Stimulated activated CD4-positive, alpha-beta T cell treated with anti-CD3 and anti-CD28 coated beads, Interleukin-12 subunit alpha, Interleukin-12 subunit beta, amount 100 ng/mL, for 24 hours (primary cell): ENCODE measurements at regions not wholly inside any gene's neighbourhood (a gene's known extent, or its start where the extent isn't known, plus 50 kb on each side); places are given as distances from the start of the nearest gene placed in this dataset.

Experiments
- DNase-seq, 2 experiments: peaks; one replicate each; pipeline ENCODE4 v3.0.0-alpha.2; 2020; ENCODE audit warnings: low read depth in 2 of 2

DNA sequence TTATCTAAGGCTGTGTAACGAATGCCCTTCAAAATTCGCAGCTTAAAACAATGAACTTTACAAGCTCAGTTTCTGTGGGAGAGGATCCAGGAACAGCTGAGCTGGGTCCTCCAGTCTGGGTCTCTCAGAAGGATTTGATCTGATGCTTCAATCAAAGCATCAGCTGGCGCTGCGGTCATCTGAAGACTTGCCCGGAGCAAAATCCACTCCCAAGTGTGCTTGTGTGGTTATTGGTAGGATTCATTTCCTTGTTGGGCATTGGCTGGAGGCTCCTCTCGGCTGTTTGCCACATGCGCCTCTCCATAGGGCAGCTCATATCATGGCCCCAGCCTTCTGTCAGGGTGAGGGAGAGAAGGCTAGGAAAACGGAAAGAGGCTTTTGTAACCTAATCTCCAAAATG, 269.3 kb upstream of the CHD6 start:
- no peak for DNase-seq

DNA sequence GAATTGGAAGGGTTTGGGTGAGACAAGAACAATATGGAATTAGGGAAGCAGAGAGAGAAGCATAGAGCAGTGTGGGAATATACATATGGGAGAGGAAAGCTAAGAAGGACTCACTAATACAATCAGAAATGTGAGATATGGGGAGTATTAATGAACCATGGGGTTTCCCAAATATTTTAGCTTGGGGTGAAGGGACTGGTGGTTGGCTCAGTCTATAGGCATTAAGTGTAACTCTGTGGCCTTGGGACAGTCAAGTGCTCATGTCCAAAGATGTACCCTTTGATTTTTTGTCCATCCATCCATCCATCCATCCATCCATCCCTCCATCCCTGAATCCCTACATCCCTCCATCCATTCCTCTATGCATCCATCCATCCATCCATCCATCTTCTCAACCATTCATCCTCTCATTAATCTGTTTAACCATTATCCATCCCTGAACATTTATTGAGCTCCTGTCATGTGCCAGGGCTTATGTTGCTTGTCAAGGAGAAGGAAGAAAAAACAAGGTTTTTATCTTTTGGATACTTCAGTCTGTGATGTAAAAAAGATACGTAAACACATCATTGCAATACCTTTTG, 263.4 kb upstream of the CHD6 start:
- DNase-seq = no peak

DNA sequence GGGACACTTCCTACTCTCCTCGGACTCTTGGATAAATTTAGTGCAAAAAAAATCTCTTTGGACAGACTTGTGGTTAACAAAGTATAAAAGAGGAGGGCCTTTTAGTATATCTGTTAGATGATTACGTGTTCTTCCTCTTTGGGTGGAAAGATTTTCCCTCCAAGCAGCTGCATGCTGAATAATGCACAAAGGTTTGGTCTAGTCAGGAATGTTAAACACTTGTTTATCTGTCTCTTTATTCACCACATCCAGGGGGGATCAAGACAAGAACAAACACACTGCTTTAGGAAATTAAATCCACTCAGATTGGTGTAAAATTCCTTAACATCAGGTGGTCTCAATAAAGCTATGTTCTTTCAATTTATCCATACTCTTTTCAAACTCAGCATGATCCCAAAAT, 260.9 kb upstream of the CHD6 start:
- DNase-seq = no peak

DNA sequence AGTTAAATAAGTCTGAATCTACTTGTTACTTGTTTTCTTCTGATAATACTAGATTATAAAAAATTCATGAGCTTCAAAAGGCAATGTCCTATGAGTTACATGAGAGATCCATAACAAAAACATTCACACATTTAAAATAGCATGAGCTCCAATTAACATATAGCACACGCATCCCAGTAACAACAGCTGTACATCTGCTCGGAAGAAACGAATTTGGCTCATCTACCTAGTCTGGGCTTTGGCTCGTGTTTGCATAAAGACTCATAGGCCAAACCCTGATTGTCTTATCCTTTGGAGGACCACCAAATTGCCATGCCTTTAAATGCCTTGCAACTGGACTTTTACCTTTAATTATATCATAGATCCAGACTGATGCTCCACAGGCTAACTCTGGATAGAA, 259.7 kb upstream of the CHD6 start:
- no peak for DNase-seq

DNA sequence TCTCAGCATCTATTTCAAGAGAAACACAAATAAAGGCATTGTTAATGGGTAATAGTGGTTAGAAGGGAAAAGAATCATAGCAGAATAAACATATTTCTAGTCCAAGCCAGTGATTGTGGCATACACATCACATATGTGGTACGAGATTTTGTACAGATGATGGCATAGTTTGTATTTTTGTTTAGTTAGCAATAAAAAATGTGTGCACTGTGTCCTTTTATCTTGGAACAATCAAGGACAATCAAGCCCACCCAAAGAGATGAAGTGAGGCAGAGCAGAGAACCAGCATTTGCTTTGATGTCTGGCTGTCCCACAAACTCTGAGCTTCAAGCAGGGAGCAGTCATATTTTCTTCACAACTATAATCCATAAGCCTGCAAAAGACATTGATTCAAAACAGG, 256.5 kb upstream of the CHD6 start:
- no peak for DNase-seq

DNA sequence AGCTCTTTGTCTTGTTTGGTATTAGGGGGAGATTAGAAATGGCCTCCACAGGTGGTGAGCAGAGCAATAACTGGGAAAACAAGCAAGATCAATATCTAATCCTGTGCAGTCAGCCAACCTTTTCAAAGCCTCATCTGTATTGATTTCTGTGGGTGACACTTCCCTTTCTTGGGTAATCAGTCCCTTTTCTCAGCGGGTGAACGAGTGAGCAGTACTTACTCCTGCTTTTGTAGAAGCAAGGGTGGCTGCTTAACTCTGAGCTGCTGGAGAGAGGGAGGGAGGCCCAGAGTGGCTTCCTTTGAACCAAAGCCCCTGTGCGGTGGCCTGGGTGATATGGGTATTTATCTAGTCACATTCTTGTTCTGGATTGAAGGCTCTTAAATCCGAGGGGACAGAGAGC, 254.8 kb upstream of the CHD6 start:
- DNase-seq = no peak

DNA sequence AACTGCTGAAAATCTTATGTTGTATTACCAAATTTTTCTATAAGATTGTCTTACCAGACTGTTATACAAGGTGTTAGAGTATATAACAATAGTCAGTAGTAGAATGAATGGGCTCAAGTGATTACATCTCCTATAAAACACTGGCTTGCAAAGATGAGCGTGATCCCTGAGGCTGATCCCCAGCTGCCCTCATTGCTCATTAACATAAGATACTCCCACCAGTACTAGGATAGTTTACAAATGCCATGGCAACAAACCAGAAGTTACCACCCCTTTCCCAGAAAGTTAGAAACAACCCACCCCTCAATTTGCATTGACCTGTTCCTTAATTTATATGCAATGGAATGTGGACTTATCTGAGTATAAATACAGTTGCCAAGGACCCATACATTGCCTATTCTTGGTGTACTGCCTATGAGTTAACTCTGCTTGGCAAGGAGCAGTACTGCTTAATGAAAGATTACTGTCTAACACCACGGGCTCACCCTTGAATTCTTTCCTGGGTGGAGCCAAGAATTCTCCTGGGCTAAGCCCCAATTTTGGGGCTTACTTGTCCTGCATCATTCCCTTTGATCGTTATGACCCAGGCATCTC, 252.8 kb upstream of the CHD6 start:
- DNase-seq = no peak

DNA sequence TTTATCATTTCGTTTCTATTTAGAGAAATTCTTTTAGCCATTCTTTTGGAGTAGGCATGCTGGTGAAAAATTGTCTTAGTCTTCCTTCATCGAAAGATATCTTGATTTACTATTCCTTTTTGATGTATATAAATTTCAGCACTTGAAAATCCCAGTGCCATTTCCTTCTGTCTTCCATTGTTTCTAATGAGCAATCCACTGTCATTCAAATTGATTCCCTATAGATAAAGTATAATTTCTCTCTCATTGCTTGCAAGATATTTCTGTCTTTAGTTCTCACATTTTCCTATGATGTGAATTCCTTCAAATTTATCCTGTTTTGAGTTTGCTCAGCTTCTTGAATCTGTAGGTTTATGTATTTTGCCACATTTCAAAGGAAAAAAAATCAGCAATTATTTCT, 251.1 kb upstream of the CHD6 start:
- DNase-seq = no peak

DNA sequence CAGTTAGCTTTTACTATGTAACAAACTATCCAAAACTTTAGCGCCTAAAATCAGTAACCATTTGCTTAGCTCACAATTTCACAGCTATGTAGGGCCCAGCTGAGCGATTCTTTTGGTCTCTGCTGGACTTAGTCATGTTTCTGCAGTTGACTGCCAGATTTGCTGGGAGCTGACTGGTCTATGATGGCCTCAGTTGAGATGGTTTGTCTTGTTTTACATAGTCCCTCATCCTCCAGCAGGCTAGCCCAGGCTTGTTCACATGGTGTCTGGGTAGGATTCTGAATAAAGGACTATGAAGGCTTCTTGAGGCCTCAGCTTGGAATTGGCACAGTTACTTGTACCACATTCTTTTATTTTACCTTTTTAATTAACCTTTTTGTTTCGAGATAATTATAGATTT, 247.8 kb upstream of the CHD6 start:
- no peak for DNase-seq

DNA sequence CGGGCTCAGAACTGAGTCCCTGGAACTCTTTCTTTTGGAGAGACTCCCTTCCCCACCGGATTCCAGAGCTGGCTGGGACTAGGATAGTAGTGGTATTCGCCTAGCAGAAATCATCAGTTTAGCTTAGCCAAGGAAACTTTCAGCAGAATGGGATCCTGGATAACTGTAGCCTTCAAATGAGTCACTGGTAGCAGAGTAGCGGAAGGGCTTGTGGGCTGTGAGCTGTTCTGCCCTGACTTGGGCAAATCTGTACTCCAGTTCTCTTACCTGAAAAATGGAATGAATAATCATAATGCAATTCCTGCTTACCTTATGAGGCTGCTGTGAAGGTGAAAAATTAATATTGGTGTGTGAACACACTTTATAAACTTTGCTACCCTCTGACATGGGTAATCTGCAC, 244.3 kb upstream of the CHD6 start:
- DNase-seq = no peak

DNA sequence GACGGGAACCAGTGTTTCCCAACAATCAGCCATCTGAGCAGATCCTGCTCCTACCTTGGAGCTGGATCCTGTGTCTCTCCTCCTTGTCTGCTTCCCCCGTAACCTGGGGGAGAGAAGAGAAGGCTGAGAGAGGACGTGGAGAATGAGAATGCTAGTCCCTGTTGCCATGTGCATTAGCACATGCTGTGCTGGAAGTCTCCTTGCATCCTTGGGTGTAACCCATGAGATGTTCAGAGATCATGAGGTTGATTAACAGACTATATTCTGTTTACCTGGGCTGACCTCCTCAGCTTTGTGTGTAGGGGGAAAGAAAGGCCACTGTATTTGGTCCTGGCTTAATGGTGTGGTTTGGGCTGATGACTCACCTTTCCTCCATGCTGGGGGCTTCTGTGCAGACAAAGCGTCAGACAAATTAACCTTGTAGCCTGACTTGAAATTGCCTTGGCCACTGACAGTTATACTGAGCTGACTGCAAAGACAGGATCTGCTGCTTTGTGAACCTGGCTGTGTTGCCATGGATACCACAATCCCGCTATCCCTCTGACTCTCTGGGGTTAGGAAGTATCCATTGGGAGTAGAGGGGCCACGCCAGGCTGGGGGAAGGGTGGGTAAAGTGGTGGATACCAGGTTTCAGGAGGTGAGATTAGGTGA, 243.7 kb upstream of the CHD6 start:
- no peak for DNase-seq

DNA sequence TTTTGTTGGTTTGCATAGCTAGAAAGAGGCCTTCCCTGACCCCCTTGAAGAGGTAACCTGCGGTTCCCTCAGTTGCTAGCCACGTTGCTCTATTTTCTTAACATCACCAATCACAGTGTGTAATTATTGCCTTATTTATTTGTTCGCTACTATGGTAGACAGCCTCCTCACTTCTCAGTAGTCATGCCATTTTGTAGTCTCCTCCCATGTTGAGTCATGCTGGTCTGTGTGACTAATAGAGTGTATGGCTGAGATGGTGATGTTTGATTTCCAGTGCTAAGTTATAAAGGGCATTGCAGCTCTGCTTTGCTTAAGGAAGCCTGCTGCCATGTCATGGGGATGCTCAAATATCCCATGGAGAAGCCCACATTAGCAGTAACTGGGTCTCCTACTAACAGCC, 236.6 kb upstream of the CHD6 start:
- no peak for DNase-seq

DNA sequence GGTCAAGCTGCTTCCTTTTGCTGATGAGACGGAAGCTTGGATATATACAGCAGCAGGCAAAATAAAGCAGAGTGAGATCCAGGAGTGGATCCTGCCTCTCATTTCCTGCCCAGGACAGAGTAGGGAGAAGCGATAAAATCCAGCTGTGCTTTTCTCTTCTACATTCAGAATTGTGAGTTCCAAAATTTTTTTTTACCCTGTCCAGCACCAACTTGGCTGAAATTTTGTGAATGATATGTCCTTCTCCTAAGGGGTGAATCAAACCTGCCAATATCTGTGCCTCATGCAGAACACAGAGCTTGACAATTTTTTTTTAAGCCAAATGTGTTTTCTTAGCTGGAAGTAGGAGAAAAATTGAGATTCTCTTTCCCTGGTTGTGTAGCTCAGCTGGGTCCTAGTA, 235.6 kb upstream of the CHD6 start:
- DNase-seq = no peak

DNA sequence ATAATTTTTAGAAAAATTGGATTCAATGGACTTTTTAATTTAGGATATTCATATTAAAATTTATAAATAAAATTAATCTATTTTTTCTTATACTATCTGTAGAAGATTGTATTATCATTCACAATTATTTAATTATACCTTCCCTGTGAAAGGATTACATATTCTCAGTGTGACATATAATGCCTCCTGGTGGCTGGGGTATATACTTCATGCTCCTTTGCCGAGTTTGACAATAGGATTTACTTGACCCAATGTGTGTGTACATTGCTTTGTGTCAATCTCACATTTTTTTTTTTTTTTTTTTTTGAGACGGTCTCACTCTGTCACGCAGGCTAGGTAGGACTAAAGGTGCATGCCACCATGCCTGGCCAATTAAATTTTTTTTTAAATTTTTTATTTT, 230.0 kb upstream of the CHD6 start:
- DNase-seq = no peak

DNA sequence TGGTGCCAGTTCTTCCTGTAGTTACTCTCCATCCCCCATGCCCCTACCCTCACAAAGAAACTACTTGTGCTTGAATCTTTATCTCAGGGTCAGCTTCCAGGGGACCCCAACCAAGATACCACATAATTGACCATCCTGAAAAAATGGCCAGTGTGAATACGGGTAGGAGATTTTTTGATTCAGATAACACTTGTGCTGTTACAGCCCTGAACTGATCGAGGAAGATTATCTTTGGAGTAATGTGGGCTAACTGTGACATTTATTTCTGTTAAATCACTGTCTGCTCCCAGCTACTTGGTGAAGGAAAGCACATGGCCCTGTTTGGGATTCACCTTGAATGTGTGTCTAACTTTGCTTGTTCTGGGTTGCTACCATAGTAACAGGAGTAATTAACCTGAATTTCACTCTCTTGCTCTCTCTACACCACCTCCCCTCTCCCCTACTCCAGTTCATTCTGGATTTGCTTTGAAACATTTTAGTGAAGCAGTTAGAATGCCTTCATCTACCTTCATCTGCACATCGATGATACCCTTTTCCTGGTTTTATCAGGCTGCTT, 219.6 kb upstream of the CHD6 start:
- DNase-seq = no peak

DNA sequence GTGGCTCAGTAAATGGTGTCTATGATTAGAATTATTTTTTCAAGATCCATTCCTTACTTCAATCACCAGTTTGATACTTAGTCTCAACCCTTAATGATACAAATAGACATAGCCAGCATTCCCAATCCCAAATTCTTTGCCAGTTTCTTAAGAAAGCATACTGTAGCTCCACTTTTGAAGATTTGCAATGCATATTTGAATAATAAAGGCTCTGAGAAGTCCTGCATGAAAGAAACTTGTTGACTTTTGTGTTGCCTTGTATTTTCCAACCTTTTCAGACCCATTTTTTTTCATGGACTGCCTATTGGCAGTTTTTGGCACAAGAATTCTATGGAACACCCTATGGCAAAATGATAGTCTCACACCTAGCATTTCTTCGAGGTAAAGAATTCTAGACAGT, 215.6 kb upstream of the CHD6 start:
- no peak for DNase-seq

DNA sequence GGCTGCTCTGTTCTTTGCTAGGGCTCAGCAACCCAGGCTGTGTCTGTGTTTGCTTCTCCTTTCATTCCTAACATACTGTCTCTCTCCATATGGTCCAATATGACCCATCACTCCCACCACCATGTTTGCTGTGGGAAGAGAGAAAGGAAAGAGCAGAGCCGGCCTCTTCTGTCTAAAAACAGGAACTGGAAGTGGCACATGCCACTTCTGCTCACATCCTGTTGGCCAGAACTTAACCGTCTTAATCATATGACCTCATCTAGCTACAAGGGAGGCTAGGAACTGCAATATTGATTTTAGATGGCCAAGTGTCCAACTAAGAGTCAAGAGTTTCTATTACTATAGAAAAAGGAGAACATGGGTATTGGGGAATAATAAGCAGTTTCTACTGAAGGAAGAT, 212.5 kb upstream of the CHD6 start:
- DNase-seq = no peak

DNA sequence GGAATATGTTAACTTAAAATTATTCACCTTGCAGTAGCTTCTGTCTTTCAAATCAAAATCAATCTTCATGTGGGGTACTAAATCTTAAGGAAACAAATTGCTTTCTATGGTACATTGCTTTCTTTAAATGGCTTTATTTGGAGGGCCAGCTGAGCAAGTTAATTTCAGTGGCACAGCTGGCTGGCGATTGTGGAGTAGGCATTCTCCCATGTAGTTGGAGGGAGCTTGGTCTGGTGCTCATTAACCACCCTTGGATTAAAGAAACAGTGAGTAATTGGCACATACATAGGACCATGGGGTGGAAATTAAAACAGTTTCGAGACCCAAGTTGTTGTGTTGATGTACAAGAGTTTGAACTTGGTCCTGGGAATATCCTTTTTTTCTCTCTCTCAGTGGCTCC, 201.3 kb upstream of the CHD6 start:
- no peak for DNase-seq

DNA sequence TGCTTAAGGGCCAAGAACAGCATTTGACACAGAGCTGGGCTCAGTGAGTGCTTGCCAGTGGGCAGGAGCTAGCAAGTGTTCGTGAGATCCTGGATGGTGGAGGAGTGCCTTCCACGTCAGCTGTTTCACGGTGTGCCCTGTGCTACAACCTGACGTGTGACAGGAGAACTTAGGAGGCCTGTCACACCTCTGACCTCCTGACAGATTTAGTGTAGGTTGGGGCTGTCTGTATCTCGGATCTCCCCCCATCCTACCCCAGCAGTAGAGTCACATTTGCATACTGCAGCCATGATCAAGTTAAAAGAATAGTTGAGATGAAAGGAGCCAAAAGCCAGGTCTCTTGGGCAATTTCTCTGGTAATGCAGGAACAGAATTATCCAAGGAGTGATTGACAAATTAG, 200.8 kb upstream of the CHD6 start:
- no peak for DNase-seq

DNA sequence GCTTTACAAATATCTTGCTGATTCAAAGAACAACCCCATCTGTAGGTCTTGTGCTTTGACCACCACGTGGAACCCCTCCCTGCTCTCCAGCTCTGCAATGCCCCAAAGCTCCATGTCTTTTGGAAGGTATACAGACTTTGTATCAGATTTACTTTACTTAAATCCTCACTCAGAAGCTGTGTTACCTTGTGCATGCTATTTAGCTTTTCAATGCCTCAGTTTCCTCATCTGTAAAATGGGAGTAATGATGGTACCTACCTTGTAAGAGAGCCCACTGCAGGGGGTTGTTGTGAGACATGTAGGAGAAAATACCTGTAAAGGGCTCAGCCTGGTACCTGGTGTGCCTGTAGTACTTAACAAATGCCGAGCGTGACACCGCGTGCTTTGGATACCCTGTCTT, 200.2 kb upstream of the CHD6 start:
- no peak for DNase-seq

DNA sequence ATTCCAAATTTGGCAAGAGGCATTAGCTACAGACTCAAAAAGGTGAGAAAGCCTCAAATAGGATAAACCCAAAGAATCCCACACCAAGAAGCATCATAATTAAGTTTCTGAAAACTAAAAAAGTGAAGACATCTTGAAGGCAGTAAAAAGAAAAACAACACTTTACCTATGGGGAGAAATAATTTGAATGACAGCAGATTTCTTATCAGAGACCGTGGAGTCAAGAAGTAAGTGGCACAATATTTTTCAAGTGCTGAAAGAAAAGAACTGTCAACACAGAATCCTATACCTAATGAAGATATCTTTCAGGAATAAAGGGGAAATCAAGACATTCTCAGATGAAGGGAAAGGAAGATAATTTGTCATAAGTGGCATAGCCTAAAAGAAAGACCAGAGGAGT, 193.3 kb upstream of the CHD6 start:
- no peak for DNase-seq

DNA sequence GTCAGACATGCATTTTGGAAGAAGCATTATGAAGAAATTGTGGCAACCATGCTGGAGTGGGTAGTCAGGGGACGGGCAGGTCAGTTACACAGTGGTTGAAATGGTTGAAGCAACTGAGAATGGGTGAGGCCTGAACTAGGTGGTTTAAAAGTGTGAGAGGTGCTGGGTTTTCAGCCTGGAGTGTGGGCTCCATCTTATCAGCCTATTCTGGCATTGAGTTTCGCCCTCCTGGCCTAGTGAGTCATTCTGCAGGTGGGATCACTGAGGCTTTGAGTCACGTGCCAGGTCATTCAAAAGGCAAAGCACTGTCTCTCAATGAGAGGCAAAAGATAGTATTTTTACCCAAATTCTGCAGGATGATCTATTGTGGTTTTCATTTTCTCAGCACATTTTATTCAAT, 181.9 kb upstream of the CHD6 start:
- DNase-seq = no peak

DNA sequence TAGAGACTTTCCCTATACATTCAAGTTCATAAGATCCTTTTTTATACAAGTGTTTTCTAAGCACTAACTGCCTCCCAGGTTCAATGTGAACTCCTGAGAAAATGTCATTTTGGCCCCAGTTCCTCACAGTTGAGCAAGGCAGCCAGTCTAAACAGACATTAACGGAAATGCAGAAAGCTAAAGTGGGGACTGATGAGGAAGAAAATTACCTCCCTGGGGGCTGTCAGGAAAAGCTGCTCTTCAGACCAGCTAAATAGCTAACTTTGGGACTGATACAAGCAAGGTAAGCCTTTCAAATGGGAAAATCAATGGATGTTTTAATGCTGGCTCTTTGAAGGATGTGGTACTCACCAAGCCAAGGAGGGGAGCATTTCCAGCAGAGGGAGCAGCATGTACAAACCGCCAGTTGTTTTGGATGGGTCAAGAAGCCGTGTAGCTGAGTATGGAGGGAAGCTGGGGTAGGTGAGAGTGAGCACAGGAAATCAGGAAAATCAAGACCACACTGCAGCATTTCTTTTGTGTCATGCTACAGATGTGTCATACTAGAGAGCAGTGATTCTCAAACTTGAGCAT, 180.8 kb upstream of the CHD6 start:
- no peak for DNase-seq
